CD8-positive, alpha-beta memory T cell (primary cell): ENCODE measurements at regions not wholly inside any gene's neighbourhood (a gene's known extent, or its start where the extent isn't known, plus 50 kb on each side); places are given as distances from the start of the nearest gene placed in this dataset.

ENCODE experiments used
- CTCF ChIA-PET: fragments of 350-600 bp; sonication (Branson Sonifier 250); formaldehyde crosslinking; loops from one replicate; lab custom pipeline; 2021; ENCODE audit warnings: antibody characterized with exemption; lab: Charles Lee
- POLR2A ChIA-PET: fragments of 350-600 bp; sonication (Branson Sonifier 250); formaldehyde crosslinking; loops from one replicate; lab custom pipeline; 2021; ENCODE audit warnings: antibody characterized with exemption; lab: Charles Lee
- DNase-seq, 5 donors: peaks; one replicate each; pipeline versions ENCODE4 v3.0.0 to v3.0.0-alpha.2; 2020 to 2022; ENCODE audit warnings: mixed read lengths in 1 of 5
- H3K27ac ChIP-seq: one replicate; pipeline ENCODE4 v1.7.0; 2013; ENCODE audit warnings: low read depth, mild to moderate bottlenecking, low read length, moderate library complexity
- H3K27me3 ChIP-seq: 2 replicates; pipeline ENCODE4 v1.7.0; 2013; ENCODE audit warnings: low read length, mild to moderate bottlenecking; ENCODE audit not compliant: insufficient read depth, poor library complexity, severe bottlenecking
- H3K36me3 ChIP-seq: 2 replicates; pipeline ENCODE4 v1.7.0; 2013; ENCODE audit warnings: mild to moderate bottlenecking, low read length, moderate library complexity; ENCODE audit not compliant: insufficient read depth
- H3K4me1 ChIP-seq: 2 replicates; pipeline ENCODE4 v1.7.0; 2013; ENCODE audit warnings: mild to moderate bottlenecking, low read length, moderate library complexity; ENCODE audit not compliant: insufficient read depth
- H3K4me3 ChIP-seq: 2 replicates; pipeline ENCODE4 v1.7.0; 2013; ENCODE audit warnings: mild to moderate bottlenecking, low read length
- H3K9me3 ChIP-seq: 2 replicates; pipeline ENCODE4 v1.7.0; 2013; ENCODE audit warnings: mild to moderate bottlenecking, low read length
- H3K27ac Mint-ChIP-seq, 8 donors: one replicate each; pipeline ENCODE4 v1.8.0; 2020 to 2021; ENCODE audit warnings: mixed read lengths in 8 of 8, mild to moderate bottlenecking in 6 of 8, inconsistent platforms in 3 of 8, moderate library complexity in 3 of 8
- H3K27me3 Mint-ChIP-seq, 2 donors: one replicate each; pipeline ENCODE4 v1.8.0; 2020 to 2021; ENCODE audit warnings: mixed read lengths in 2 of 2, mild to moderate bottlenecking in 1 of 2, moderate library complexity in 1 of 2
- H3K36me3 Mint-ChIP-seq, 3 donors: one replicate each; pipeline ENCODE4 v1.8.0; 2020 to 2021; ENCODE audit warnings: mixed read lengths in 3 of 3, inconsistent platforms in 1 of 3, mild to moderate bottlenecking in 1 of 3
- H3K4me1 Mint-ChIP-seq, 3 donors: one replicate each; pipeline ENCODE4 v1.8.0; 2020 to 2021; ENCODE audit warnings: mixed read lengths in 3 of 3, inconsistent platforms in 1 of 3, mild to moderate bottlenecking in 1 of 3
- H3K4me3 Mint-ChIP-seq, 7 donors: one replicate each; pipeline ENCODE4 v1.8.0; 2020 to 2021; ENCODE audit warnings: mixed read lengths in 7 of 7, mild to moderate bottlenecking in 6 of 7, moderate library complexity in 4 of 7, inconsistent platforms in 2 of 7
- H3K9me3 Mint-ChIP-seq, 5 donors: one replicate each; pipeline ENCODE4 v1.8.0; 2020 to 2022; ENCODE audit warnings: mixed read lengths in 5 of 5, mild to moderate bottlenecking in 3 of 5, moderate library complexity in 2 of 5, inconsistent platforms in 1 of 5

GRCh38 chr3:24963762-24964625 is 464.1 kb upstream of the RARB start:
- POLR2A ChIA-PET: no interaction called here
- H3K4me1 ChIP-seq: no peaks in the 10 kb centered on the region
- Mint-ChIP-seq H3K9me3 (peaks cover 0 to 5% (median 2%) of the 10 kb centered on the region in 5 donors), H3K4me3 (no peak overlapping the region), H3K4me1 (no peaks in the 10 kb centered on the region), H3K36me3 (no peaks in the 10 kb centered on the region), H3K27me3 (no peaks in the 10 kb centered on the region), H3K27ac (no peak overlapping the region)
- CTCF ChIA-PET: no interaction called here
- H3K4me3 ChIP-seq: no peak overlapping the region
- H3K27me3 ChIP-seq: no peaks in the 10 kb centered on the region
- no peaks in the 10 kb centered on the region for H3K9me3 ChIP-seq
- H3K27ac ChIP-seq: no peak overlapping the region
- no peak for DNase-seq
- no peaks in the 10 kb centered on the region for H3K36me3 ChIP-seq

- Histone ChIP-seq H3K27me3 (no peaks in the 10 kb centered on the region), H3K9me3 (no peaks in the 10 kb centered on the region), H3K4me1 (no peaks in the 10 kb centered on the region), H3K36me3 (no peaks in the 10 kb centered on the region), H3K4me3 (no peak overlapping the region), H3K27ac (no peak overlapping the region)
- Mint-ChIP-seq H3K4me1 (no peaks in the 10 kb centered on the region), H3K36me3 (no peaks in the 10 kb centered on the region), H3K27me3 (no peaks in the 10 kb centered on the region), H3K9me3 (peaks cover 0 to 14% (median 2%) of the 10 kb centered on the region in 5 donors), H3K27ac (no peak overlapping the region), H3K4me3 (no peak overlapping the region)
- CTCF ChIA-PET: no interaction called here
- DNase-seq: no peak
- POLR2A ChIA-PET: no interaction called here
Measured at GRCh38 chr3:24965706-24966385, 462.2 kb upstream of the RARB start.

- Mint-ChIP-seq H3K27me3 (no peaks in the 10 kb centered on the region), H3K27ac (no peak overlapping the region), H3K4me3 (no peak overlapping the region), H3K4me1 (no peaks in the 10 kb centered on the region), H3K36me3 (no peaks in the 10 kb centered on the region), H3K9me3 (peaks cover 0 to 19% (median 4%) of the 10 kb centered on the region in 5 donors)
- Histone ChIP-seq H3K36me3 (no peaks in the 10 kb centered on the region), H3K4me3 (no peak overlapping the region), H3K27ac (no peak overlapping the region), H3K9me3 (no peaks in the 10 kb centered on the region), H3K4me1 (no peaks in the 10 kb centered on the region), H3K27me3 (no peaks in the 10 kb centered on the region)
- DNase-seq: no peak
- POLR2A ChIA-PET: no interaction called here
- CTCF ChIA-PET: no interaction called here
Measured at GRCh38 chr3:24968036-24968435, 460.0 kb upstream of the RARB start.

GRCh38 chr3:24972491-24972890 is 455.6 kb upstream of the RARB start:
- peaks cover 0 to 25% (median 12%) of the 10 kb centered on the region in 5 donors for H3K9me3 Mint-ChIP-seq
- Histone ChIP-seq H3K27ac (no peak overlapping the region), H3K36me3 (no peaks in the 10 kb centered on the region), H3K4me1 (no peaks in the 10 kb centered on the region), H3K4me3 (no peak overlapping the region), H3K9me3 (no peaks in the 10 kb centered on the region), H3K27me3 (no peaks in the 10 kb centered on the region)
- no peak overlapping the region for H3K4me3 Mint-ChIP-seq
- H3K27me3 Mint-ChIP-seq: no peaks in the 10 kb centered on the region
- CTCF ChIA-PET: no interaction called here
- H3K4me1 Mint-ChIP-seq: no peaks in the 10 kb centered on the region
- no peak for DNase-seq
- H3K36me3 Mint-ChIP-seq: no peaks in the 10 kb centered on the region
- POLR2A ChIA-PET: no interaction called here
- H3K27ac Mint-ChIP-seq: no peak overlapping the region

GRCh38 chr3:24981309-24981708 is 446.8 kb upstream of the RARB start:
- no peaks in the 10 kb centered on the region for H3K9me3 ChIP-seq
- H3K4me3 ChIP-seq: no peak overlapping the region
- ChIA-PET POLR2A (no interaction called here), CTCF (no interaction called here)
- H3K36me3 Mint-ChIP-seq: no peaks in the 10 kb centered on the region
- H3K4me1 Mint-ChIP-seq: no peaks in the 10 kb centered on the region
- H3K4me1 ChIP-seq: no peaks in the 10 kb centered on the region
- no peak overlapping the region for H3K27ac ChIP-seq
- no peaks in the 10 kb centered on the region for H3K36me3 ChIP-seq
- H3K27me3 Mint-ChIP-seq: peaks cover 0 to 3% of the 10 kb centered on the region in 2 donors
- H3K4me3 Mint-ChIP-seq: no peak overlapping the region
- H3K27ac Mint-ChIP-seq: no peak overlapping the region
- peaks cover 5 to 26% (median 21%) of the 10 kb centered on the region in 5 donors for H3K9me3 Mint-ChIP-seq
- no peak for DNase-seq
- H3K27me3 ChIP-seq: no peaks in the 10 kb centered on the region

- Mint-ChIP-seq H3K27me3 (peaks cover 0 to 3% of the 10 kb centered on the region in 2 donors), H3K36me3 (no peaks in the 10 kb centered on the region), H3K9me3 (peaks cover 5 to 26% (median 21%) of the 10 kb centered on the region in 5 donors), H3K4me3 (no peak overlapping the region), H3K4me1 (no peaks in the 10 kb centered on the region), H3K27ac (no peak overlapping the region)
- H3K9me3 ChIP-seq: no peaks in the 10 kb centered on the region
- no peak for DNase-seq
- H3K36me3 ChIP-seq: no peaks in the 10 kb centered on the region
- CTCF ChIA-PET: no interaction called here
- H3K27me3 ChIP-seq: no peaks in the 10 kb centered on the region
- no peaks in the 10 kb centered on the region for H3K4me1 ChIP-seq
- no peak overlapping the region for H3K27ac ChIP-seq
- POLR2A ChIA-PET: no interaction called here
- H3K4me3 ChIP-seq: no peak overlapping the region
Measured at GRCh38 chr3:24981924-24982323, 446.1 kb upstream of the RARB start.

- ChIA-PET CTCF (no interaction called here), POLR2A (no interaction called here)
- DNase-seq: no peak
Measured at GRCh38 chr3:24985668-24986067, 442.4 kb upstream of the RARB start.

GRCh38 chr3:24986612-24987011 is 441.5 kb upstream of the RARB start:
- H3K4me3 ChIP-seq: no peak overlapping the region
- H3K36me3 Mint-ChIP-seq: no peaks in the 10 kb centered on the region
- H3K27ac ChIP-seq: no peak overlapping the region
- peaks cover 0 to 18% (median 4%) of the 10 kb centered on the region in 5 donors for H3K9me3 Mint-ChIP-seq
- H3K27me3 Mint-ChIP-seq: peaks cover 0 to 3% of the 10 kb centered on the region in 2 donors
- ChIA-PET POLR2A (no interaction called here), CTCF (no interaction called here)
- no peak for DNase-seq
- no peak overlapping the region for H3K4me3 Mint-ChIP-seq
- no peaks in the 10 kb centered on the region for H3K27me3 ChIP-seq
- H3K27ac Mint-ChIP-seq: no peak overlapping the region
- no peaks in the 10 kb centered on the region for H3K36me3 ChIP-seq
- H3K4me1 Mint-ChIP-seq: no peaks in the 10 kb centered on the region
- H3K4me1 ChIP-seq: no peaks in the 10 kb centered on the region
- no peaks in the 10 kb centered on the region for H3K9me3 ChIP-seq

More at GRCh38 chr3:24985668-24986067, 442.4 kb upstream of the RARB start:
- Histone ChIP-seq H3K27ac (no peak overlapping the region), H3K36me3 (no peaks in the 10 kb centered on the region), H3K4me3 (no peak overlapping the region), H3K4me1 (no peaks in the 10 kb centered on the region), H3K27me3 (no peaks in the 10 kb centered on the region), H3K9me3 (no peaks in the 10 kb centered on the region)
- H3K4me3 Mint-ChIP-seq: no peak overlapping the region
- H3K36me3 Mint-ChIP-seq: no peaks in the 10 kb centered on the region
- H3K27ac Mint-ChIP-seq: no peak overlapping the region
- peaks cover 0 to 3% of the 10 kb centered on the region in 2 donors for H3K27me3 Mint-ChIP-seq
- H3K4me1 Mint-ChIP-seq: no peaks in the 10 kb centered on the region
- H3K9me3 Mint-ChIP-seq: peaks cover 0 to 18% (median 4%) of the 10 kb centered on the region in 5 donors
